ENCODE measurements at regions not wholly inside any gene's neighbourhood (a gene's known extent, or its start where the extent isn't known, plus 50 kb on each side); places are given as distances from the start of the nearest gene placed in this dataset.

- Histone ChIP-seq H3K9me3 (ENCODE audit: low read length) (peaks cover 9% of the 10 kb centered on the region), H3K4me2 (ENCODE audit: low read depth, low read length) (no peak overlapping the region), H2AFZ (ENCODE audit: low read length) (no peak overlapping the region), H3K36me3 (replicated peaks in 1 of 2; ENCODE audit: control insufficient read depth in 1 of 2, insufficient read depth in 2 of 2, low read length in 2 of 2) (no peaks in the 10 kb centered on the region), H3K9ac (ENCODE audit: insufficient read depth, low read depth, low read length) (no peak overlapping the region), H3K4me1 (ENCODE audit: insufficient read depth, low read length) (no peaks in the 10 kb centered on the region), H4K20me1 (ENCODE audit: insufficient read depth, low read length) (no peaks in the 10 kb centered on the region), H3K27ac (ENCODE audit: extremely low read length, insufficient read depth, low read length) (no peak overlapping the region), H3K4me3 (replicated peaks in 1 of 3; ENCODE audit: insufficient read depth in 1 of 3, low read depth in 2 of 3, low read length in 3 of 3) (no peak overlapping the region), H3K27me3 (ENCODE audit: control insufficient read depth in 1 of 2, insufficient read depth in 2 of 2, low read length in 2 of 2) (no peaks in the 10 kb centered on the region), H3K79me2 (ENCODE audit: insufficient read depth, low read length) (no peaks in the 10 kb centered on the region)
- CTCF ChIA-PET (ENCODE audit: low intra/inter-chr PET ratio, low total read pairs) = no interaction called here
- BruUV-seq (replicated peaks) = no TSS peak
- in situ Hi-C loops (cut with HindIII; ENCODE audit: extremely low pct_ligation_motif_present, low pct_unique_long_range_greater_than_20kb) = no loop called here
- 23% methylated on average over 19 of the region's 20 CpGs for WGBS (ENCODE audit: low lambda C conversion rate)
- DNase-seq (ENCODE audit: low spot score) (no peak), ATAC-seq (no peak), FAIRE-seq (no peak)
- TF ChIP-seq PHB2 (IDR thresholded peaks at IDR 0.05; ENCODE audit: partially characterized antibody) = no peak
- intact Hi-C loops (cut with micrococcal nuclease; ENCODE audit: unreplicated experiment) = no loop called here
- POLR2A ChIA-PET = no interaction called here
These were observed 348.0 kb downstream of the MTRR start for GRCh38 chr5:8216921-8217320.

GRCh38 chr5:8226148-8226547 is 357.2 kb downstream of the MTRR start:
- WGBS (ENCODE audit: low lambda C conversion rate) = 35% methylated on average over 3 of the region's 3 CpGs
- FAIRE-seq (no peak), DNase-seq (ENCODE audit: low spot score) (no peak), ATAC-seq (no peak)
- Histone ChIP-seq H3K9ac (ENCODE audit: insufficient read depth, low read depth, low read length) (no peak overlapping the region), H2AFZ (ENCODE audit: low read length) (no peak overlapping the region), H3K4me1 (ENCODE audit: insufficient read depth, low read length) (no peaks in the 10 kb centered on the region), H3K9me3 (ENCODE audit: low read length) (no peaks in the 10 kb centered on the region; the same call in 1 of the 2 replicates), H3K4me3 (replicated peaks in 1 of 3; ENCODE audit: insufficient read depth in 1 of 3, low read depth in 2 of 3, low read length in 3 of 3) (no peak overlapping the region), H3K4me2 (ENCODE audit: low read depth, low read length) (no peak overlapping the region), H3K36me3 (replicated peaks in 1 of 2; ENCODE audit: control insufficient read depth in 1 of 2, insufficient read depth in 2 of 2, low read length in 2 of 2) (no peaks in the 10 kb centered on the region), H3K79me2 (ENCODE audit: insufficient read depth, low read length) (no peaks in the 10 kb centered on the region), H4K20me1 (ENCODE audit: insufficient read depth, low read length) (no peaks in the 10 kb centered on the region), H3K27me3 (ENCODE audit: control insufficient read depth in 1 of 2, insufficient read depth in 2 of 2, low read length in 2 of 2) (no peaks in the 10 kb centered on the region), H3K27ac (ENCODE audit: extremely low read length, insufficient read depth, low read length) (no peak overlapping the region)
- ChIA-PET CTCF (ENCODE audit: low intra/inter-chr PET ratio, low total read pairs) (no interaction called here), POLR2A (no interaction called here)
- no TSS peak for BruUV-seq (replicated peaks)
- in situ Hi-C loops (cut with HindIII; ENCODE audit: extremely low pct_ligation_motif_present, low pct_unique_long_range_greater_than_20kb) = no loop called here
- intact Hi-C loops (cut with micrococcal nuclease; ENCODE audit: unreplicated experiment) = no loop called here
- no peak for TF ChIP-seq SP1 (IDR thresholded peaks at IDR 0.05)
- no peak for TF ChIP-seq SP1 (CRISPR knock-in tag; IDR thresholded peaks at IDR 0.05)
- no peak for TF ChIP-seq NFIB (CRISPR knock-in tag; IDR thresholded peaks at IDR 0.05; ENCODE audit: borderline replicate concordance)
- no peak for TF ChIP-seq SP2 (CRISPR knock-in tag; IDR thresholded peaks at IDR 0.05)
- no peak for TF ChIP-seq PHF20 (CRISPR knock-in tag; IDR thresholded peaks at IDR 0.05)
- no peak for TF ChIP-seq ZNF569 (CRISPR knock-in tag; IDR thresholded peaks at IDR 0.05; ENCODE audit: borderline replicate concordance)
- TF ChIP-seq NR3C1 (CRISPR knock-in tag; IDR thresholded peaks at IDR 0.05) = no peak
- no peak for TF ChIP-seq ZNF260 (CRISPR knock-in tag; IDR thresholded peaks at IDR 0.05; ENCODE audit: borderline replicate concordance, low read depth)
- no peak for TF ChIP-seq TRIM24 (CRISPR knock-in tag; IDR thresholded peaks at IDR 0.05)
- no peak for TF ChIP-seq CBFB (CRISPR knock-in tag; IDR thresholded peaks at IDR 0.05)
- no peak for TF ChIP-seq ZNF576 (CRISPR knock-in tag; IDR thresholded peaks at IDR 0.05)
- no peak for TF ChIP-seq ARID5B (CRISPR knock-in tag; IDR thresholded peaks at IDR 0.05)
- TF ChIP-seq ETV6 (CRISPR knock-in tag; conservative IDR thresholded peaks at IDR 0.05) = no peak
- TF ChIP-seq NR2F1 (CRISPR knock-in tag; IDR thresholded peaks at IDR 0.05) = no peak
